ENCODE measurements at regions not wholly inside any gene's neighbourhood (a gene's known extent, or its start where the extent isn't known, plus 50 kb on each side); places are given as distances from the start of the nearest gene placed in this dataset.

DNA sequence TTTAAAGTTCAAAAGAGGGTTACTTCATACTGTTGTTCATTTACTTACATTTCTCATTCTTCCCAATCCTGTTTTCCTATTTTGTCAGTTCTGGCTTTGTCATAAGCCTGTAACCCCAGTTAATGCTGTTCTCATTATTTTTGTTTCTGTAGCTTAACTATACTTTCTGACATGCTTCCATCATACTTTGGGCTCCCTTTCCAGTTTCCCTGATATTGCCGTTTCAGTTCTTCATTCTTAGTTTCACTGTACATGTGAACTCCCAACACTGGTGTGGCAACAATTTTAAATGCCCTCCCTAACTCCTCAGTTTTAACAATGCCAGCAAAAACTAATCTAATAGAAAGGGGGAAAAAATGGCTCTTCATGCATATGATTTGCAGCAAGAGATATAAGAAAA lies 456.7 kb downstream of the LMO4 start:
- DNase-seq, result no peak

- DNase-seq, result no peak
Measured at GRCh38 chr1:87786229-87786628, 457.5 kb downstream of the LMO4 start.

GRCh38 chr1:87786861-87787545 lies 458.3 kb downstream of the LMO4 start:
- DNase-seq, result no peak

DNA sequence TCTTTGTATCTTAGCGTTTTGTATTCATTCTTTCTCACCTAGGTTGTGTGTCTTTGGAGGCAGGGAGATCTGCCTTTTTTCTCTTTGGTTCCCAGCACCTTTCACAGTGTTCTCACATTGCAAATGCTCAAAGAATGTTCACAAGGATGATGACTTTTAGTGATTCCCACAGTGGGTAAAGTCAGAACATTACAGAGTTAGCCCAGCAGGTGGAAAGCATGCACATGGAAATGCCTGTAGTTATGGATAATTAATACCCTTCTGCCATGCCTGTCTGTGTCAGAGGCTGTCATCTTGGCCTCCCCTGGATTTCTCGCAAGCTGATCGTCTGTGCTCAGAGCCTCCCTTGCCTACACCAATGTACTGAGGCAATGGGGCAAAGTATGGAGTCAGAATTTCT lies 458.9 kb downstream of the LMO4 start:
- no peak for DNase-seq

DNA sequence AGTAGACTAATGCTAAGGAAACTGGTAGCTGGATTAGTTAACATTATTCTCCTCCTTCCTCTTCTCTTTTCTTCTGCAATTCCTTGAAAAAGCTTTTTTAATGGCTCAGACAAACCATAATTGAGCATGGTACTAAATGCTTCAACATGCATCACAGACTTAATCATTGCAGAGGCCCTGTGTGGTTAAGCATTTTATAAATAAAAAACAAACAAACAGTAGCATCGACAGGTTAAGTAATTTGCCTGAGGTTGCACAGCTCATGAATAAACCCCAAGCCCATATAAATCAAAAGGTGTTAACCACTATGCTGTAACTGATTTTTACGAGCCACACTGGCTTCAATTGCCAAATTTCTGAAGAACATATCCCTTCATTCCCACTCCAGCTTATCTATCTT lies 462.1 kb downstream of the LMO4 start:
- no peak for DNase-seq

DNA sequence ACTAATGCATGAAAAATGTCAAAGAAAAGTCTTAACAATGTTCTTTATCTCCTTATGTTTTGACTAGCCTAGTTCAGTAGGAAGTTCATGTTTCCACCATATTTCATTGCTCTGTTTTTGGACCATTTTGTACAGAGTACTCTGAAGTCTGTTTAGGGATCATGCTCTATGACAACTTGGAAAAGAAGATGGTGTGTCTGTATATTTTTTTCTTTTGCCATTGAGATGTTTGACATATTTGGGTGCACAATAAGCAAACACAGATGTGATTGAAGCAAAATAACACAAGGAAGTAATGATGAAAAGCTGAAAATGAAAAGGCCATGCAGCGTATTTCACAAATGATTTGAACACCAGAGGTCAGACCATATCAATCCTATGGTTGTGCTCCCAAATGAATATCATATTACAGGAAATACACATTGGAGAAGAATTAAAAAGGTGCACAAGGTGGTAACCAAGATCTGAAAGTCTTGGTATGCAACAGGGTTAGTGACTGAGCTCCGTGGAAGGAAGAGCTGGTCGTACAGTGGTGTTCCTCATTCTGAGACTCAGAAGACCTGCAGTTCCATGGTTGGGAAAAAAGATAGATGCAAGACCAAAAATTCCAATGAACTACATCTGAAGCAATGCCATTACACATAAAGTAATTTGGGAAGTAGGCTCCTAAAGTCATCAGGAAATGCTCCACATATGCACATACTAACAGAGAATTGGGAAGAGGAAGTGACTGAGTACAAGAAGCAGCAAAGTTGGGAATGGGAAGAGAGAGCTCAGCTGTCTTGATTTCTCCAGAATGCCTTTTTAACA lies 463.5 kb downstream of the LMO4 start:
- peak; percentile 23 for DNase-seq

- DNase-seq, result no peak
Measured at GRCh38 chr1:87794788-87795614, 466.3 kb downstream of the LMO4 start.

GRCh38 chr1:87795615-87796337 lies 467.1 kb downstream of the LMO4 start:
- DNase-seq, result no peak

DNA sequence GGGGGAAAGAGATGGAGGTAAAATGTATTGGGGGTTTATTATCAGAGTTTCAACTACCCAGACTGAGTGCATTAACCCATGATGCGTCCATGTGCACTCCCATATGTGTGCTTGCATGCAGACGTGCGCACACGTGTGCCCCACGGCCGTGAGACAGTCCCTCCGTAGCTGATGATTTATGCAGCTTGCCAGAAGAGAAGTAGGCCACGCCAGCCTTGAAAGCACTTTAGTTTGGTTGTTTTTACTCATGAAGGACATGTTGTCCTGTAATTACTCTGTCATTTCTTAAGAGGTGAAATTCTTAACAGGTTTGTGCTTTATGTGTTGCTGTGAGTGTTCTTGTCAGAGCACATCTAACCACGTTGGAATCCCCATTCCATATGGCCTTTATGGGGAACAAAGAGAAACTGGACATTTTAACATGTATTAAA lies 467.8 kb downstream of the LMO4 start:
- no peak for DNase-seq

- DNase-seq, result no peak
Measured at GRCh38 chr1:87799451-87799850, 470.8 kb downstream of the LMO4 start.

GRCh38 chr1:87800006-87800405 lies 471.3 kb downstream of the LMO4 start:
- no peak for DNase-seq

GRCh38 chr1:87803375-87803774 lies 474.7 kb downstream of the LMO4 start:
- no peak for DNase-seq

GRCh38 chr1:87804128-87804527 lies 475.4 kb downstream of the LMO4 start:
- DNase-seq, result no peak

DNA sequence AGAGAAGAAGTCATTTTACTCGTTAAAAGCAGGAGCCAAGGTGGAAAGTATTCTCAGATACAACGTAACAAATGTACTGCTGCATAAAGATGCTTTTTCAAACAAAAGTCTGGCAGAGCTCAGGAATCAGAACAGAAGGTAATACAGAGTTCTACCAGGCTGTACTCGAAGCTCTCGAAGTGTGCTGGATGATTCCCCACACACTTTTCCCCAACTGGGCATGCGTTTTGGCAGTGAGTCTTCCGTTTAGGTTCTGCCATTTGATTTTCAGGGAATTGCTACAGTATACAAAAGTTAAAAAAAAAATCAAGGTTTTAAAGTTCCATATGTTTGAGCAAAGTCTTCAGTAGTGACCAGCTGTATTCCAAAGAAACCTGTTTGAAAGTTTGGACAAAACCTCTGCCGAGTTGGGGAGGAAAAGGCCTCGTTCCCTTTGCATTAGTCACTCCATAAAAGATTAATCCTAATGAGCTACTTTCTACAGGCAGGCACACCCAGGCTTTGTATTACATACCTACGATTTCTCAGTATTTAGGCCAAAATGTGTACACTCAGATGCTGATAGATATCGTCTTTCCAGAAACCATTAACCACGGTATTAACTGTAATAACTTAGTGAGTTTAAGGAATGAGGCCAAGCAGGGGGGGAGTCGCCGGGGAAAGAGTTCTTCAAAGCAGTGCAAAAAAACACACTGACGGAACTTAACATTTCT lies 477.1 kb downstream of the LMO4 start:
- peak; percentile 15 for DNase-seq

DNA sequence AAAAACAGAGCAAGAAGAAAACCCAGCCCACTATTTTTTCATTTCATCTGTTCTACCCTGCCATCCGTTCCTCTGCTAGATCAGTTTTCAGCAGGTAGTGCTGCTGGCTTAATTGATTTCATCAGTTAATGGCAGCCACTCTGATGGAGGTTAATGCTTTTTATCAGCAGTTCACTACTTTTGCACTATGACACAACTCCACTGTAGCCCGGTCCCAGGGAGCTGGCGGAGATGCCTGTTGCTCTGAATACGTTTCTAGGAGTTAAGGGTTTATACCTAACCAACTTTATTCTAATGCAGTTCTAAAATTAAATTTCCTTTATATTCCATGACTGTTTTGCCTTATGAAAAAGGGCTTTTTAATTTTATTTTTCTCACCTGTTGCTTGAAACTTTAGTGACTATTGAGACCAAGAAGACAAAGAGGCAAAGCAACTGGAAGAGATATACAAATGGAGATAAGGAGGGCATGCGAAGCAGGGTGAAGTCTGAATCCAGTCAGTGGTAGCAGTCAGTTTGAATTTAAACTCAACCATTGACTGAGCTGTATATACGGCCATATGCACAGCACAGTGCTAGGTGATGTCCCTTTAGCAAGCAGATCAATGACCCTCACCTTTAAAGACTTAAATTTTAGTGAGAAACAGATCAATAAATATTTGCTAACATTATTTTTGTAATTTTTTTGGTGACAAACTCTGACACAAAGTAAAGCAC lies 477.9 kb downstream of the LMO4 start:
- no peak for DNase-seq

- DNase-seq, result no peak
Measured at GRCh38 chr1:87810166-87810565, 481.5 kb downstream of the LMO4 start.

GRCh38 chr1:87812871-87813577 lies 484.3 kb downstream of the LMO4 start:
- no peak for DNase-seq

DNA sequence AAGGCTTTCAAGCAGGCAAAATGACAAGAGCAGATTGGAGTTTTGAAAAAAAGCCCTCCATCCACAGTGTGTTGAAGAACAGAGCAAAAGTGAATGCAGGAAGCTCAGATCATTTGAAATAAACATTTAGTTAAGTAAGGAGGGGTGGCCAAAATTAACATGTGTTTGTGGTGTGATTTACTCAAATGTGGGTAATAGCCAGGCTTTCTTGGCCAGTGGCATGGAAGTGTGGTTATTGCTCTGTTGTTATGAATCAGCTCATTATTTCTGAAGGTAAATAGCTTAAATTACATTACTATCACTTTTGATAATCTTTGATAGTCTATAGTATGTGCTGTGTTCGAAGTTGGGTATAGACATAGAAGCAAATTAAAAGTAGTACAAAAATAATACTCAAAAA lies 485.9 kb downstream of the LMO4 start:
- DNase-seq, result no peak

- DNase-seq, result no peak
Measured at GRCh38 chr1:87816646-87817045, 488.0 kb downstream of the LMO4 start.

- no peak for DNase-seq
Measured at GRCh38 chr1:87820668-87821334, 492.1 kb downstream of the LMO4 start.
